Esophagus squamous epithelium (tissue), 4 donors: ENCODE measurements at regions not wholly inside any gene's neighbourhood (a gene's known extent, or its start where the extent isn't known, plus 50 kb on each side); places are given as distances from the start of the nearest gene placed in this dataset.

Experiments
- POLR2A ChIP-seq, 4 donors: fragments of 450-650 bp; IDR thresholded peaks; one replicate each; pipeline ENCODE4 v1.6.1; 2017; ENCODE audit warnings: antibody characterized with exemption in 4 of 4, mild to moderate bottlenecking in 4 of 4, moderate library complexity in 3 of 4
- TF ChIP-seq, protein P1 (sequence below), 6 experiments: fragments of 450-650 bp in 4 of 6; fragments of 200-600 bp in 2 of 6; sonication (generic) in 2 of 6; IDR thresholded peaks; one replicate each; pipeline ENCODE4 v1.5.1; 2016 to 2019; ENCODE audit warnings: antibody characterized with exemption in 6 of 6, mild to moderate bottlenecking in 4 of 6, moderate library complexity in 4 of 6

- TF ChIP-seq, protein P1, sequence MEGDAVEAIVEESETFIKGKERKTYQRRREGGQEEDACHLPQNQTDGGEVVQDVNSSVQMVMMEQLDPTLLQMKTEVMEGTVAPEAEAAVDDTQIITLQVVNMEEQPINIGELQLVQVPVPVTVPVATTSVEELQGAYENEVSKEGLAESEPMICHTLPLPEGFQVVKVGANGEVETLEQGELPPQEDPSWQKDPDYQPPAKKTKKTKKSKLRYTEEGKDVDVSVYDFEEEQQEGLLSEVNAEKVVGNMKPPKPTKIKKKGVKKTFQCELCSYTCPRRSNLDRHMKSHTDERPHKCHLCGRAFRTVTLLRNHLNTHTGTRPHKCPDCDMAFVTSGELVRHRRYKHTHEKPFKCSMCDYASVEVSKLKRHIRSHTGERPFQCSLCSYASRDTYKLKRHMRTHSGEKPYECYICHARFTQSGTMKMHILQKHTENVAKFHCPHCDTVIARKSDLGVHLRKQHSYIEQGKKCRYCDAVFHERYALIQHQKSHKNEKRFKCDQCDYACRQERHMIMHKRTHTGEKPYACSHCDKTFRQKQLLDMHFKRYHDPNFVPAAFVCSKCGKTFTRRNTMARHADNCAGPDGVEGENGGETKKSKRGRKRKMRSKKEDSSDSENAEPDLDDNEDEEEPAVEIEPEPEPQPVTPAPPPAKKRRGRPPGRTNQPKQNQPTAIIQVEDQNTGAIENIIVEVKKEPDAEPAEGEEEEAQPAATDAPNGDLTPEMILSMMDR (IDR thresholded peaks at IDR 0.05): no peak
- TF ChIP-seq POLR2A (IDR thresholded peaks at IDR 0.05): no peak
These were observed 424.1 kb upstream of the TPM1 start for GRCh38 chr15:62618432-62618831.
